Islet precursor cell (in vitro differentiated cells): ENCODE measurements at regions not wholly inside any gene's neighbourhood (a gene's known extent, or its start where the extent isn't known, plus 50 kb on each side); places are given as distances from the start of the nearest gene placed in this dataset.

Source experiments
- DNase-seq: peaks from one replicate; pipeline ENCODE4 v3.0.0-alpha.2; 2018

DNA sequence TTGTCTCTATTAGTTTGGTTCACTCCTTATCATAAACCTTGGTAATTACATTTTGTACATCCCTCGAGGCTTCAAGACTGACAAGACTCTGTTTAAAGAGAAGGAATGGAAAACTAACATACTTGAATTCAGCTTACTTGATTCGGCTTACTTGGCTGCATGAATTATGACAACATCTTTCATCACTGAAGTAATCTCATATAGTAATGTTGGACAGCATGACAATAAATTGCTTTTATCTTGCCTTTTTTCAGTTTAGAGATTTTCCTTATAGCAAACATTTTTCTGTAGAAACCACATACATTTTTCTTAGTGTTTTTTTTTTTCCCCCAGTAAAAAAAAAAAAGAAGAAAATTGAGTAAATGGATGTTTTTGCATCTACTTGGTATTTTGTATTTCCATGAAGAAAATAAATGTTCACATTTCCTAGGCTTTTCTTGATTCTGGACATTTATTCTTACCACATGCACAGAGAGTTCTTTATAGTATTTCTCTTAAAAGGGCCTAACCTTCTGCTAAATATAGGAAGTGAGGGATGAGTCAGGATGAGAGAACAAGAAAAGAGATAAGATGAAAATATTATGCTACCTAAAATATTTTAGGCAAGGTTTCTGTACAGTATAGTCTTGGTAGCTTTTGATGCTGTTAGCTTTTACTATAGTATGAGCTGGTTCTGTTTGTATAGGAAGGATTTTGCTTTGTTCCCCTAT lies 101.0 kb upstream of the HDGFL1 start:
- DNase-seq = no peak

GRCh38 chr6:22470454-22471131 lies 98.8 kb upstream of the HDGFL1 start:
- DNase-seq = no peak

GRCh38 chr6:22471132-22471690 lies 98.2 kb upstream of the HDGFL1 start:
- DNase-seq = no peak

DNA sequence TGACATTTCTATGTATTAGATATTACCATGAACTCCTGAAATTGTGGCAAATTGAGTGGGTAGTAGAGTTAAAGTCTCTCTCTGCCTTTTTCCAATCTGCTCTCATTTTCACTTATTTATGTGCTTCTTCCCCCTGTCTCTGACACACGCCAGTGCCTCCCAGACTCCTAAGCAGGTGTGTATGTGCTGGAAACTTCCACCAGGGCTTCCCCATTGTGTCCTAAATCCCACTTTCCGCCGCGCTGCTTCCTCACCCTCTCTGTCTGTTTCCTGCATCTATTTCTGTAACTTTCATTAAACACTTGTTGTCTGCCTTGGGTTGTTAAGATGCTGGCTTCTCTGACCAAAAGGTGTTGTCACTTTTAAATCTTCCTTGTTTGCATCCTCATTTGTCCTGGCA lies 97.6 kb upstream of the HDGFL1 start:
- no peak for DNase-seq

DNA sequence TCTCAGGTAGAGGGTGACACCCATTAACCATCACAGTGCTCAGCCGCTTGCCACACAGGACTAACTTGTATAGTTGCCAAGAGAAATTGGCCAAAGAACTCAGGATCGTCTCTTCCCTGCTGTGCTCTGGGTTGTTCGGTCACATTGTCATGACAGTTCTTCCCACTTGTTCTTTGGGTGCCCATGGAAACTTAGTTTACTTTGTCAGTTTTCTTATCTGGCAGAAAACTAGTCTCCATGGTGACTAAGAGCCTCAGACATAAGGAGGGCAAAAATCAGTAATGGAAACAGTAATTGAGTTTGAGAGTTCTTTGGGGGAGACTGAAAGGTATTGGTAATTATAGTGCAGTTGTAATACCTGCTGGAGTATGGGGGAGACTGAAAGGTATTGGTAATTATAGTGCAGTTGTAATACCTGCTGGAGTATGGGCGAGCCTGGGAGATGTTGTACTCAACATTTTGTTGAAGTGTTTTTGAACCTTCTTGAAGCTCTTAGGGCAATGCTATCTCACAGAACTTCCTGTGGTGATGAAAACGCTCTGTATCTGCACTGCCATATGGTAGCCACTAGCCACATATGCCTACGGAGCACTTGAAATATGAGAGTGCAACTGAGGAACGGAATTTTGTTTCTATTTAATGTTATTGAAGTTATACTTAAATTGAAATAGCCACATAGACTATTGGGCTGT lies 95.2 kb upstream of the HDGFL1 start:
- no peak for DNase-seq

DNA sequence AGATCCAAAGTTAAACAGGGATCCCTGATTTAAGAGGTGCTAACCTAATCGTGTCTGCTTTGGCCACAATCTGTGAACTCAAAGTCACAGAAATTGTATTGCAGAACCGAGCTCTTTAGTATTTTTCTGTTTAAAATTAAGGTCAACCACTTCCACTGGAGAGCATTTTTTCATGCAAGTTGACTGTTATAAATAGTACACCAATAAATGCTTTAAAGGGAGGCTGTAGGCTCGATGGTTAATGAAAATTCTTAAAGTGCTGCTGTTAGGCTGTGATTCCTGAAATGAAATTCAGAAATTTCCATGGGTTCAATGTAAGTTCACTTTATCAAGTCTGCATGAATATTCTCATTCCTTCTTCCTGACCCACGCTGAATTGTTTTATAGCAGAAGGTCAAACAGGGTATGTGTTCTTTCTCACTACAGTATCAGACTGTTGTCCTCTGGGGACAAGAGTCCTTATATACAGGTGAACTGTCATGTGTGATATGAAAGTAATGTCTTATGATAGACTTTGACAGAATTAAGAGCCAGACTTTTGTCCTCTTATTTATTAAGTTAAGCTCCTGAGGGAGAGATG lies 92.5 kb upstream of the HDGFL1 start:
- DNase-seq = no peak

- DNase-seq = no peak
Measured at GRCh38 chr6:22497276-22497675, 72.1 kb upstream of the HDGFL1 start.

DNA sequence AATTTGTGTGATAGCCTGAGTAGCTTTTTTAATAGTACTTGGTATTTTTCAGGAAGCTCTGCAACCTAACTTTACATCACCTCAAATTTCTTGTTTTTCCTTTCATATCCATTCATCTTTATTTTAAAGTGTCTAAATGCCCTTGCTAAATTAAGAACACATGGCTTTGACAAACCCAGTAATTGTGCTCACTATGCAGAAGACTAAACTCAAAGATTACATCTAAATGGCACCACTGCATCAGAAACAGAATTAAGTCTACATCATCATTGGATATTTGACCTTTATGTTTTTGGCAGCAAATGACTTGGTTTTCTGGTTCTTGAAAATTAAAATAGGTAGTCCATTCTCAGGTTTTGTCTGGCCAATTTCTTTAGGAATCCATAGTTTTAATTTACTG lies 69.6 kb upstream of the HDGFL1 start:
- DNase-seq = no peak

- DNase-seq = no peak
Measured at GRCh38 chr6:22506496-22506895, 62.9 kb upstream of the HDGFL1 start.

GRCh38 chr6:22512686-22513427 lies 56.5 kb upstream of the HDGFL1 start:
- no peak for DNase-seq

GRCh38 chr6:22513667-22514066 lies 55.7 kb upstream of the HDGFL1 start:
- no peak for DNase-seq

DNA sequence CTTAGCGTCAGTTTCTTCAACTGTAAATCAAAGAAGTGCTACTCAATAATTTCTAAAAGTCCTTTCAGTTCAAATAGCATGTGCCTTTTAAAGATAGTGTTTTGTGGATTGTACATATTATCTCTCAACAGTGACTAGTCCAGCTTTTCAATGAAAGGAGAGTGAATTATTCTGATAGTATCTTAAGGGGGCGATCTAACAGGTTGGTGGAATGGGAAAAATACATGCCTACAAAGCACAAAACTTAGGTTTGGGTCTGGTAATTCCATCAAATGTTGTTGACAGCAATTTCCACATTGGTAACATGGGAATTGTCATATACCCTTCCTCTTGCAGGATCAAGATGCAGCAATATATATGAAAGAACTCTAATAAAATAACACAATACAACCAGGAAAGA lies 50.1 kb upstream of the HDGFL1 start:
- DNase-seq = no peak
